ENCODE measurements at regions not wholly inside any gene's neighbourhood (a gene's known extent, or its start where the extent isn't known, plus 50 kb on each side); places are given as distances from the start of the nearest gene placed in this dataset.
"Not testable (repeated sequence)": the region's sequence is repeated elsewhere in the genome, so short reads cannot be mapped to it uniquely, and the experiment has no call there.

- H3K27ac ChIP-seq (ENCODE audit: low read depth in 1 of 2, low read length in 1 of 2); H3K4me3 ChIP-seq (ENCODE audit: low read length in 2 of 2); DNase-seq (ENCODE audit: low read depth in 6 of 9, low spot score in 9 of 9); H3K36me3 ChIP-seq (ENCODE audit: control insufficient read depth in 2 of 2, insufficient read depth in 2 of 2, low read length in 1 of 2); H3K9me3 ChIP-seq (ENCODE audit: control insufficient read depth in 2 of 2, insufficient read depth in 1 of 2, low read length in 1 of 2); H3K27me3 ChIP-seq (ENCODE audit: control insufficient read depth in 2 of 2, insufficient read depth in 1 of 2, low read length in 1 of 2): not testable (repeated sequence)
- H3K4me1 ChIP-seq (ENCODE audit: control insufficient read depth in 2 of 2, insufficient read depth in 2 of 2, low read length in 2 of 2), result peaks cover 14 to 28% of the 10 kb centered on the region in 2 donors
- WGBS, result 65% methylated on average over 3 of the region's 3 CpGs
These were observed 69.1 kb downstream of the ZNF518B start for GRCh38 chr4:10388146-10388545.

- peak overlapping the region in 1 of 2 donors; percentile 42 for H3K27ac ChIP-seq (ENCODE audit: low read depth in 1 of 2, low read length in 1 of 2)
- peaks cover 14 to 34% of the 10 kb centered on the region in 2 donors for H3K4me1 ChIP-seq (ENCODE audit: control insufficient read depth in 2 of 2, insufficient read depth in 2 of 2, low read length in 2 of 2)
- no peaks in the 10 kb centered on the region for H3K36me3 ChIP-seq (ENCODE audit: control insufficient read depth in 2 of 2, insufficient read depth in 2 of 2, low read length in 1 of 2)
- H3K9me3 ChIP-seq (ENCODE audit: control insufficient read depth in 2 of 2, insufficient read depth in 1 of 2, low read length in 1 of 2), result no peaks in the 10 kb centered on the region
- 91% methylated on average over 3 of the region's 3 CpGs for WGBS
- H3K27me3 ChIP-seq (ENCODE audit: control insufficient read depth in 2 of 2, insufficient read depth in 1 of 2, low read length in 1 of 2), result no peaks in the 10 kb centered on the region
- no peak for DNase-seq (ENCODE audit: low read depth in 6 of 9, low spot score in 9 of 9)
- H3K4me3 ChIP-seq (ENCODE audit: low read length in 2 of 2), result no peak overlapping the region
These were observed 71.2 kb downstream of the ZNF518B start for GRCh38 chr4:10385994-10386394.

DNA sequence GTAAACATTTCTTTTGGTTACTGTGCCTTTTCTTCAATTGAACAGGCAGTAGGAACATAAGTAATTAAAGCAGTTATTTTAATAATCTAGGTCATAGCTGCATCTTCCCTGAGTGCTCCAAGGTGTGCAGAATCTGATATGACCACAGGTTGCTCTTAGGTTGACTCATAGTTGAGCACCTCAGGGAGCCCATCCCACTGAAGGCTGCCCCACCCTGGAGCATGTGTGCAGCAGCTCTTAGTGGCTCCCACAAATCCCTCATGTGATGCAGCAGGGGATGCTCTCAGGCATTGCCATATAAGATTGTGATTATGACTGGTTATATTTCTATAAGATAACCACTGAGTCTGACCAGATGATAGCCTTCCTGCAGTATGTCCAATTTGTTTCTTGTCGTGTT lies 72.3 kb downstream of the ZNF518B start:
- Histone ChIP-seq H3K4me1 (ENCODE audit: control insufficient read depth in 2 of 2, insufficient read depth in 2 of 2, low read length in 2 of 2) (peaks cover 14 to 34% of the 10 kb centered on the region in 2 donors), H3K27ac (ENCODE audit: low read depth in 1 of 2, low read length in 1 of 2) (peak overlapping the region in 1 of 2 donors; percentile 79), H3K4me3 (ENCODE audit: low read length in 2 of 2) (no peak overlapping the region), H3K36me3 (ENCODE audit: control insufficient read depth in 2 of 2, insufficient read depth in 2 of 2, low read length in 1 of 2) (no peaks in the 10 kb centered on the region), H3K9me3 (ENCODE audit: control insufficient read depth in 2 of 2, insufficient read depth in 1 of 2, low read length in 1 of 2) (no peaks in the 10 kb centered on the region), H3K27me3 (ENCODE audit: control insufficient read depth in 2 of 2, insufficient read depth in 1 of 2, low read length in 1 of 2) (no peaks in the 10 kb centered on the region)
- WGBS, result 63% methylated on average over 1 of the region's 1 CpG
- no peak for DNase-seq (ENCODE audit: low read depth in 6 of 9, low spot score in 9 of 9)

GRCh38 chr4:10383417-10383816 lies 73.8 kb downstream of the ZNF518B start:
- Histone ChIP-seq H3K9me3 (ENCODE audit: control insufficient read depth in 2 of 2, insufficient read depth in 1 of 2, low read length in 1 of 2) (no peaks in the 10 kb centered on the region), H3K4me3 (ENCODE audit: low read length in 2 of 2) (no peak overlapping the region), H3K27ac (ENCODE audit: low read depth in 1 of 2, low read length in 1 of 2) (peak overlapping the region in 1 of 2 donors; percentile 5), H3K27me3 (ENCODE audit: control insufficient read depth in 2 of 2, insufficient read depth in 1 of 2, low read length in 1 of 2) (no peaks in the 10 kb centered on the region), H3K36me3 (ENCODE audit: control insufficient read depth in 2 of 2, insufficient read depth in 2 of 2, low read length in 1 of 2) (no peaks in the 10 kb centered on the region), H3K4me1 (ENCODE audit: control insufficient read depth in 2 of 2, insufficient read depth in 2 of 2, low read length in 2 of 2) (peaks cover 14 to 34% of the 10 kb centered on the region in 2 donors)
- no peak for DNase-seq (ENCODE audit: low read depth in 6 of 9, low spot score in 9 of 9)
- WGBS, result 91% methylated on average over 3 of the region's 3 CpGs

DNA sequence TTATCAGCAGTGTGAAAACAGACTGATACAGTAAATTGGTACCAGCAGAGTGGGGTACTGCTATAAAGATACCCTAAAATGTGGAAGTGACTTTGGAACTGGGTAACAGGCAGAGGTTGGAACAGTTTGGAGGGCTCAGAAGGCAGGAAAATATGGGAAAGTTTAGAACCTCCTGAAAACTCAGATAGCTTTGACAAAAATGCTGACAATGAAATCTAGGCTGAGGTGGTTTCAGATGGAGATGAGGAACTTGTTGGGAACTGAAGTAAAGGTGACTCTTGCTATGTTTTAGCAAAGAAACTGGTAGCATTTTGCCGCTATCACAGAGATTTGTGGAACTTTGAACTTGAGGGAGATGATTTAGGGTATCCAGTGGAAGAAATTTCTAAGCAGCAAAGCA lies 75.1 kb downstream of the ZNF518B start:
- DNase-seq (ENCODE audit: low read depth in 6 of 9, low spot score in 9 of 9); H3K4me3 ChIP-seq (ENCODE audit: low read length in 2 of 2); H3K27ac ChIP-seq (ENCODE audit: low read depth in 1 of 2, low read length in 1 of 2); H3K9me3 ChIP-seq (ENCODE audit: control insufficient read depth in 2 of 2, insufficient read depth in 1 of 2, low read length in 1 of 2); H3K27me3 ChIP-seq (ENCODE audit: control insufficient read depth in 2 of 2, insufficient read depth in 1 of 2, low read length in 1 of 2); H3K36me3 ChIP-seq (ENCODE audit: control insufficient read depth in 2 of 2, insufficient read depth in 2 of 2, low read length in 1 of 2): not testable (repeated sequence)
- peaks cover 14 to 34% of the 10 kb centered on the region in 2 donors for H3K4me1 ChIP-seq (ENCODE audit: control insufficient read depth in 2 of 2, insufficient read depth in 2 of 2, low read length in 2 of 2)
- 99% methylated on average over 1 of the region's 1 CpG for WGBS

GRCh38 chr4:10381146-10381545 lies 76.1 kb downstream of the ZNF518B start:
- no peak for DNase-seq (ENCODE audit: low read depth in 6 of 9, low spot score in 9 of 9)
- H3K27ac ChIP-seq (ENCODE audit: low read depth in 1 of 2, low read length in 1 of 2), result no peak overlapping the region

GRCh38 chr4:10380735-10381134 lies 76.5 kb downstream of the ZNF518B start:
- Histone ChIP-seq H3K27ac (ENCODE audit: low read depth in 1 of 2, low read length in 1 of 2) (no peak overlapping the region), H3K27me3 (ENCODE audit: control insufficient read depth in 2 of 2, insufficient read depth in 1 of 2, low read length in 1 of 2) (no peaks in the 10 kb centered on the region), H3K4me1 (ENCODE audit: control insufficient read depth in 2 of 2, insufficient read depth in 2 of 2, low read length in 2 of 2) (peaks cover 11 to 25% of the 10 kb centered on the region in 2 donors), H3K36me3 (ENCODE audit: control insufficient read depth in 2 of 2, insufficient read depth in 2 of 2, low read length in 1 of 2) (no peaks in the 10 kb centered on the region), H3K4me3 (ENCODE audit: low read length in 2 of 2) (no peak overlapping the region), H3K9me3 (ENCODE audit: control insufficient read depth in 2 of 2, insufficient read depth in 1 of 2, low read length in 1 of 2) (no peaks in the 10 kb centered on the region)
- no peak for DNase-seq (ENCODE audit: low read depth in 6 of 9, low spot score in 9 of 9)
- 0% methylated on average over 1 of the region's 1 CpG for WGBS

More at GRCh38 chr4:10381146-10381545, 76.1 kb downstream of the ZNF518B start:
- Histone ChIP-seq H3K36me3 (ENCODE audit: control insufficient read depth in 2 of 2, insufficient read depth in 2 of 2, low read length in 1 of 2) (no peaks in the 10 kb centered on the region), H3K27me3 (ENCODE audit: control insufficient read depth in 2 of 2, insufficient read depth in 1 of 2, low read length in 1 of 2) (no peaks in the 10 kb centered on the region), H3K4me3 (ENCODE audit: low read length in 2 of 2) (no peak overlapping the region), H3K9me3 (ENCODE audit: control insufficient read depth in 2 of 2, insufficient read depth in 1 of 2, low read length in 1 of 2) (no peaks in the 10 kb centered on the region), H3K4me1 (ENCODE audit: control insufficient read depth in 2 of 2, insufficient read depth in 2 of 2, low read length in 2 of 2) (peaks cover 12 to 27% of the 10 kb centered on the region in 2 donors)
- WGBS, result 91% methylated on average over 4 of the region's 4 CpGs

DNA sequence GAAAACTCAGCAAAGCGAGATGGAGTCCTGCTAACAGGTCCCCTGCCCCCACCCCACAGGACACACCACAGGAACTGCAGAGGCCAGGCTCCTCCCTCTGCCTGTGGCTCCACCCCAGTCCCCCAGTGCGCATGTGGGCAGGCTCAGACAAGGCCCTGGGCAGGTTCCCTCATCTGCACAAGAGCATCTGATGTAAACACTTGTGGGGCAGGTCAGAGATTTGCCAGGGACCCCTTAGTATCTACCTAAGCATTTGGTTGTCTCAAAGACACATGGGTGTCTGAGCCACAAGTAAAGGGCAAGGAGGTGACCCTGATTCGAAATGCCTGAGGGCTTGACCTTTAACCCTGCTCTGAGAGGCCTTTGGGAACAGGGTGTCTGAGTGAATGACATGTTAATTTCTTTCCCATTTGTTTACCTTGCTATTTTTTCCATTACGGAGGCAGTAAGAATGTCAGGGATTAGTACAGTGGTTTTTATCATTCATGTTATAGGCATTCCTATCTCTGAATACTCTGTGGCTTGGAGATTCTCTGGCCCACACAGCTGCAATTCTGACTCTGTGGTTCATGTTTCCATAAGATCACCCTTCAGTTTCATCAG lies 85.3 kb downstream of the ZNF518B start:
- H3K9me3 ChIP-seq (ENCODE audit: control insufficient read depth in 2 of 2, insufficient read depth in 1 of 2, low read length in 1 of 2), result no peaks in the 10 kb centered on the region
- no peak for DNase-seq (ENCODE audit: low read depth in 6 of 9, low spot score in 9 of 9)
- H3K4me3 ChIP-seq (ENCODE audit: low read length in 2 of 2), result no peak overlapping the region
- WGBS, result 89% methylated on average over 4 of the region's 4 CpGs
- peaks cover 0 to 3% of the 10 kb centered on the region in 2 donors for H3K4me1 ChIP-seq (ENCODE audit: control insufficient read depth in 2 of 2, insufficient read depth in 2 of 2, low read length in 2 of 2)
- H3K27me3 ChIP-seq (ENCODE audit: control insufficient read depth in 2 of 2, insufficient read depth in 1 of 2, low read length in 1 of 2), result no peaks in the 10 kb centered on the region
- H3K36me3 ChIP-seq (ENCODE audit: control insufficient read depth in 2 of 2, insufficient read depth in 2 of 2, low read length in 1 of 2), result no peaks in the 10 kb centered on the region
- no peak overlapping the region for H3K27ac ChIP-seq (ENCODE audit: low read depth in 1 of 2, low read length in 1 of 2)

DNA sequence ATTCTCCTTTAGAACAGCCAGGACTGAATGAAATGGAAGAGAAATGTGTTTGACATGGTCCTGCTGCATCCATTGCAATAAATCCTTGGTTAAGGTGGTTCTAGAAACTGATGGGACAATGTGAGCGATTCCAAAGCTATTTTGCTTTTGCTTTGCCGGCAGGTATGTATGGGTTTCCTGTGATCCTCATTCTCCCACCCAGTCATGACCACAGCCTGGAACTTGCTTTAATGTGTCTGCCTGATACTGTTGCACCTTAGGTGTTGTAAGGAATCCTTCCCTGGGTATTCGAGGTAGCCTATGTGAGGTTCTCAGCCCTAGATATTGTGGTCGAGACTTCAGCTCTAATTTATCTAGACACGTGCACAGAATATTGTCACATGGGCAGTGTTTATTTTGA lies 86.1 kb downstream of the ZNF518B start:
- H3K4me1 ChIP-seq (ENCODE audit: control insufficient read depth in 2 of 2, insufficient read depth in 2 of 2, low read length in 2 of 2), result peaks cover 0 to 3% of the 10 kb centered on the region in 2 donors
- H3K36me3 ChIP-seq (ENCODE audit: control insufficient read depth in 2 of 2, insufficient read depth in 2 of 2, low read length in 1 of 2), result no peaks in the 10 kb centered on the region
- WGBS, result 95% methylated on average over 5 of the region's 5 CpGs
- H3K27ac ChIP-seq (ENCODE audit: low read depth in 1 of 2, low read length in 1 of 2), result no peak overlapping the region
- H3K9me3 ChIP-seq (ENCODE audit: control insufficient read depth in 2 of 2, insufficient read depth in 1 of 2, low read length in 1 of 2), result no peaks in the 10 kb centered on the region
- H3K4me3 ChIP-seq (ENCODE audit: low read length in 2 of 2), result no peak overlapping the region
- no peak for DNase-seq (ENCODE audit: low read depth in 6 of 9, low spot score in 9 of 9)
- H3K27me3 ChIP-seq (ENCODE audit: control insufficient read depth in 2 of 2, insufficient read depth in 1 of 2, low read length in 1 of 2), result no peaks in the 10 kb centered on the region

Measured in thymus (tissue), 11 donors.